ENCODE measurements at regions not wholly inside any gene's neighbourhood (a gene's known extent, or its start where the extent isn't known, plus 50 kb on each side); places are given as distances from the start of the nearest gene placed in this dataset.

GRCh38 chr6:22788038-22788437, 218.7 kb downstream of the HDGFL1 start:
- no peak for TF ChIP-seq CTCF (conservative IDR thresholded peaks at IDR 0.05; ENCODE audit: low read depth, low read length)
- no peak for DNase-seq (ENCODE audit: low read depth)
- no peak overlapping the region for H3K4me3 ChIP-seq (ENCODE audit: low read length)

- H3K4me3 ChIP-seq (ENCODE audit: low read length): no peak overlapping the region
- no peak for DNase-seq (ENCODE audit: low read depth)
- TF ChIP-seq CTCF (conservative IDR thresholded peaks at IDR 0.05; ENCODE audit: low read depth, low read length): no peak
Measured at GRCh38 chr6:22789315-22789714, 219.9 kb downstream of the HDGFL1 start.

- TF ChIP-seq CTCF (conservative IDR thresholded peaks at IDR 0.05; ENCODE audit: low read depth, low read length): no peak
- H3K4me3 ChIP-seq (ENCODE audit: low read length): no peak overlapping the region
- no peak for DNase-seq (ENCODE audit: low read depth)
Measured at GRCh38 chr6:22794844-22795243, 225.5 kb downstream of the HDGFL1 start.

GRCh38 chr6:22800451-22800850, 231.1 kb downstream of the HDGFL1 start:
- no peak overlapping the region for H3K4me3 ChIP-seq (ENCODE audit: low read length)
- DNase-seq (ENCODE audit: low read depth): no peak
- no peak for TF ChIP-seq CTCF (conservative IDR thresholded peaks at IDR 0.05; ENCODE audit: low read depth, low read length)

- TF ChIP-seq CTCF (conservative IDR thresholded peaks at IDR 0.05; ENCODE audit: low read depth, low read length): no peak
- H3K4me3 ChIP-seq (ENCODE audit: low read length): no peak overlapping the region
- no peak for DNase-seq (ENCODE audit: low read depth)
Measured at GRCh38 chr6:22801831-22802230, 232.5 kb downstream of the HDGFL1 start.

- no peak for DNase-seq (ENCODE audit: low read depth)
- TF ChIP-seq CTCF (conservative IDR thresholded peaks at IDR 0.05; ENCODE audit: low read depth, low read length): no peak
- no peak overlapping the region for H3K4me3 ChIP-seq (ENCODE audit: low read length)
Measured at GRCh38 chr6:22804620-22805261, 235.4 kb downstream of the HDGFL1 start.

DNA sequence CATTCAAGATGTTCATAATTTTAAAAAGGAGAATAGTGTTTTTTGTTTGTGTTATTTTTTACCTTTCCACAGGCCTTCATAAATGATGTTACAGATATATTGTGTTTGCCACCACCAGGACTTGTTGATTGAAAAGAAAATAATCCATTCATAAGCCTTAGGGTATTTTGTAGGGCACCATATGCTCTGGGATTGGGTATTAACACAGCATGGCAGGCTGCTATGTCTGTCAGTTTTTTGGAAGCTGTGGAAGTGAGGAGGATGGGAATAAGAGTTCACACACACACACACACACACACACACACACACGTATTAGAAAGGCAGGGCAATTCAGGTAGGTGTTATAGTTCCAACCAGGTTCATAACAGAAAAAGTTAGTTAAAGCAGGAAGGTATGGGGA, 237.9 kb downstream of the HDGFL1 start:
- TF ChIP-seq CTCF (conservative IDR thresholded peaks at IDR 0.05; ENCODE audit: low read depth, low read length): no peak
- no peak for DNase-seq (ENCODE audit: low read depth)
- H3K4me3 ChIP-seq (ENCODE audit: low read length): no peak overlapping the region
